Small intestine (tissue), 7 donors: ENCODE measurements at regions not wholly inside any gene's neighbourhood (a gene's known extent, or its start where the extent isn't known, plus 50 kb on each side); places are given as distances from the start of the nearest gene placed in this dataset.
"Not testable (repeated sequence)": the region's sequence is repeated elsewhere in the genome, so short reads cannot be mapped to it uniquely, and the experiment has no call there.

Experiments
- DNase-seq, 2 donors: peaks; one replicate each; pipeline versions ENCODE4 v3.0.0 to v3.0.0-alpha.2; 2013
- FAIRE-seq: peaks from 2 replicates; lab custom pipeline; 2012; peaks lifted over from hg19 to GRCh38; lab: Jason Lieb, UNC
- H3K27ac ChIP-seq, 3 donors: one replicate each; pipeline ENCODE4 v1.5.1; 2013; ENCODE audit warnings: low read length in 2 of 3, mild to moderate bottlenecking in 2 of 3, control low read depth in 1 of 3, inconsistent platforms in 1 of 3, low read depth in 1 of 3, moderate library complexity in 1 of 3
- H3K27me3 ChIP-seq, 3 donors: one replicate each; pipeline ENCODE4 v1.6.1; 2013; ENCODE audit warnings: low read length in 3 of 3, inconsistent platforms in 1 of 3; ENCODE audit not compliant: control insufficient read depth in 3 of 3, insufficient read depth in 3 of 3
- H3K36me3 ChIP-seq, 3 donors: one replicate each; pipeline ENCODE4 v1.6.1; 2013; ENCODE audit warnings: low read length in 3 of 3, inconsistent platforms in 1 of 3, low read depth in 1 of 3, mild to moderate bottlenecking in 1 of 3, moderate library complexity in 1 of 3; ENCODE audit not compliant: control insufficient read depth in 3 of 3, insufficient read depth in 2 of 3
- H3K4me1 ChIP-seq, 3 donors: one replicate each; pipeline ENCODE4 v1.6.1; 2013; ENCODE audit warnings: low read length in 2 of 3, inconsistent platforms in 1 of 3, low read depth in 1 of 3, mild to moderate bottlenecking in 1 of 3, moderate library complexity in 1 of 3; ENCODE audit not compliant: control insufficient read depth in 3 of 3, insufficient read depth in 2 of 3
- H3K4me3 ChIP-seq, 3 donors: one replicate each; pipeline ENCODE4 v1.5.1; 2013; ENCODE audit warnings: low read length in 3 of 3, control low read depth in 1 of 3, inconsistent platforms in 1 of 3, low read depth in 1 of 3, mild to moderate bottlenecking in 1 of 3, moderate library complexity in 1 of 3
- H3K9me3 ChIP-seq, 2 donors: one replicate each; pipeline ENCODE4 v1.6.1; 2013; ENCODE audit warnings: low read depth in 1 of 2, low read length in 1 of 2; ENCODE audit not compliant: control insufficient read depth in 2 of 2, insufficient read depth in 1 of 2
- WGBS, 3 donors: extraction: QIAGEN DNeasy Blood & Tissue Kit; methylation state at CpG; one replicate each; pipeline ENCODE4 v1.1.7; 2013; 5-methylcytosine and 5-hydroxymethylcytosine counted together
- donor health status: healthy with polysubstance abuse.
- donor health status: control.
- donor health status: control.
- donor health status: Bipolar disorder and iron deficiency.
- donor health status: healthy.

DNA sequence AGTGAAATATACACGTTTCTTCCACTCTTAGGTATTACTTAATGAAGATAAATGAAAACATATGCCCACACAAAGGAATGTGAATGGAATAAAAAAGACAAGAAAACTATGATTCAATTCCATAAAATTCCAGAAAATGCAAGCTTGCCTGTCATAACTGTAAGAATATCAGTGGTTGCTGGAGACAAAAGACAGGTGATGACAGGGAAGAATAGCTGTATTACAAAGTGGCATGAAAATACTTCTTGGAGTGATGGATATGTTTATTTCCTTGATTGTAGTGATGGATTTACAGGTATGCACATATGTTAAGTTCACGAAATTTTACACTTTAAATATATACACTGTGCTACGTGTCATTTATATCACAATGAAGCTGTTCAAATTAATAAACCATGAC is 553.3 kb downstream of the HTR1A start:
- no peak for DNase-seq
- H3K27me3 ChIP-seq: no peaks in the 10 kb centered on the region
- no peak overlapping the region for H3K4me3 ChIP-seq
- 49 to 64% (median 54%) methylated on average over 3 of the region's 3 CpGs for WGBS, 3 donors
- H3K27ac ChIP-seq: no peak overlapping the region
- no peaks in the 10 kb centered on the region for H3K9me3 ChIP-seq
- no peaks in the 10 kb centered on the region for H3K4me1 ChIP-seq
- no peak for FAIRE-seq
- no peaks in the 10 kb centered on the region for H3K36me3 ChIP-seq

GRCh38 chr5:63401436-63402046 is 560.7 kb downstream of the HTR1A start:
- no peak overlapping the region for H3K27ac ChIP-seq
- no peaks in the 10 kb centered on the region for H3K4me1 ChIP-seq
- no peak overlapping the region for H3K4me3 ChIP-seq
- WGBS, 3 donors: 42 to 48% (median 45%) methylated on average over 7 of the region's 7 CpGs
- no peak for FAIRE-seq
- no peaks in the 10 kb centered on the region for H3K9me3 ChIP-seq
- H3K27me3 ChIP-seq: no peaks in the 10 kb centered on the region
- H3K36me3 ChIP-seq: no peaks in the 10 kb centered on the region
- peak; percentile 13 to 53 for DNase-seq

DNA sequence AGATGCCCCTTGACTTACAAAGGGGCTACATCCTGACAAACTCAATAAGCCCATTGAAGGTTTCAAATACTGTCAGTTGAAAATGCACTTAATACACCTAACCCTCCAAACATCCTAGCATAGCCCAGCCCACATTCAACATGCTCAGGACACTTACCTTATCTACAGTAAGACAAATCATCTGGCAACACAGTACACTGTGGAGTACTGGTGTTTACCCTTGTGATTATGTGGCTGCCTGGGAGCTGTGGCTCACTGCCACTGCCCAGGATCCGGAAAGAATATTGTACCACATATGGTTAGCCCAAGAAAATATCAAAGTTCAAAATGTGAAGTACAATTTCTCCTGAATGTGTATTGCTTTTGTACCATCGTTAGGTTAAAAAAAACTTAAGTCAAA is 562.2 kb downstream of the HTR1A start:
- Histone ChIP-seq H3K36me3 (no peaks in the 10 kb centered on the region), H3K9me3 (no peaks in the 10 kb centered on the region), H3K4me1 (no peaks in the 10 kb centered on the region), H3K27me3 (no peaks in the 10 kb centered on the region), H3K4me3 (no peak overlapping the region), H3K27ac (no peak overlapping the region)
- DNase-seq (no peak), FAIRE-seq (no peak)
- WGBS, 3 donors: 32 to 60% (median 42%) methylated on average over 2 of the region's 2 CpGs

DNA sequence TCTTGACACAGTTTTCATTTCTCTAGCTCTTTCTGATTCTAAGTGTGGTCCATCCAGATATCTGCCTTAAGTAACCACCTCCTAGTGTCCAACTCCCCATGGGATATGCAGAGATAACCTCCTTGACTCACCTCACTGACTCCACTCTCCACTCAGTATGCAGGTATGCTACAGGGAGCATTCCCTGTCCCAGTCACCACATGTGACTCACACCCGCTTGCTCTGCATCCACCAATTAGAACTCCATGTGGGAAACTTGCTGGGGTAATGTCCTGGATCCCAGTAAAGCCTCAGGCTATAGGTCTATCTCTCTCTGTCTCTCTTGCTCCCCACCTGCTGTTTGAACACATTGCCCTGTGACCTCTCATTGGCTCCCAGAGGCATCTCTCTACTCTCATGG is 563.9 kb downstream of the HTR1A start:
- Histone ChIP-seq H3K9me3 (no peaks in the 10 kb centered on the region), H3K4me3 (no peak overlapping the region), H3K4me1 (no peaks in the 10 kb centered on the region), H3K27me3 (no peaks in the 10 kb centered on the region), H3K36me3 (no peaks in the 10 kb centered on the region), H3K27ac (no peak overlapping the region)
- no peak for DNase-seq
- WGBS, 3 donors: 81 to 86% (median 84%) methylated on average over 1 of the region's 1 CpG
- FAIRE-seq: no peak

DNA sequence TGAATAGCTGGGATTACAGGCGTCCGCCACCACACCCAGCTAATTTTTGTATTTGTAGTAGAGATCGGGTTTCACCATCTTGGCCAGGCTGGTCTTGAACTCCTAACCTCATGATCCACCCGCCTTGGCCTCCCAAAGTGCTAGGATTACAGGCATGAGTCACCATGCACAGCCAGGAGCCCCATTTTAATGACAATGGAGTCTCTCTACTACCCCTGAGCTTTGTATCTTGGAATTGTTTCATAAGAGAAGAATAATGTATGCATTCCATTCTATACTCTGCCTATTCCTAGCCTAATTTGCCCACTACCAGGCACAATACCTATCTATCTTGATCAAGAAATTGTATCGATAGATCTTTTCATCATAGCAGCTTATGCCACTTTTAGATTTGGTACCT is 574.1 kb downstream of the HTR1A start:
- 72 to 88% (median 82%) methylated on average over 5 of the region's 5 CpGs for WGBS, 3 donors
- not testable (repeated sequence) for H3K4me3 ChIP-seq, FAIRE-seq, H3K27me3 ChIP-seq, H3K36me3 ChIP-seq, H3K27ac ChIP-seq, H3K9me3 ChIP-seq, H3K4me1 ChIP-seq, DNase-seq

DNA sequence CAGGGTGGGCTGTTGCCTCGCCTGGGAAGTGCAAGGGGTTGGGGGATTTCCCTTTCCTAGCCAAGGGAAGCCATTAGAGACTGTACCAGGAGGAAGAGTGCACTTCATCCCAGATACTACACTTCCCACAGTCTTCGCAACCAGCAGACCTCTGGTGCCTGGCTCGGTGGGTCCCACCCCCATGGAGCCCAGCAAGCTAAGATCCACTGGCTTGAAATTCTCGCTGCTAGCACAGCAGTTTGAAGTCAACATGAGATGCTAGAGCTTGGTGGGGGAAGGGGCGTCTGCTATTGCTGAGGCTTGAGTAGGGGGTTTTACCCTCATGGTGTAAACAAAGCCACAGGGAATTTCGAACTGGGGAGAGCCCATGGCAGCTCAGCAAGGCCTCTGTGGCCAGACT is 586.4 kb downstream of the HTR1A start:
- no peak for DNase-seq
- H3K27me3 ChIP-seq: no peaks in the 10 kb centered on the region
- H3K36me3 ChIP-seq: no peaks in the 10 kb centered on the region
- no peak overlapping the region for H3K4me3 ChIP-seq
- no peaks in the 10 kb centered on the region for H3K9me3 ChIP-seq
- FAIRE-seq: no peak
- H3K27ac ChIP-seq: no peak overlapping the region
- H3K4me1 ChIP-seq: no peaks in the 10 kb centered on the region
- WGBS, 3 donors: 46 to 59% (median 53%) methylated on average over 6 of the region's 6 CpGs

DNA sequence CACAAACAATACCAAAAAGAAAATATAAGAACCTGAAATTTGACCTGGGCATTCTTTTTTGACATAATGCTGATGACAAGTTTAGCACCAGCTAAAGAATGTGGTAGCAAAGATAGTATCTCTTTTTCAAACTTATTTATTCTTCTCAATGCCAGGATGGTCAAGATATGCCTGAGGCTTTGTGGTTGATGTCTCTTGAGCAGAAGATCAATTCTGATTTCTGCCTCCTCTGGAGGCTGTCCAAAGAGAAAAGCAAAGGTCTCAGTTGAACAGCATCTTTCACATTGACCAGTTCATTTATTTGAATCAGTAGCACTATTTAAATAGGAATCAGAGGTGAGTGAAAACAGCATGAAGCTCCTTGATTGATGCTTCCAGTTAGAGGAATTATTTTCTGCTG is 588.2 kb downstream of the HTR1A start:
- no peaks in the 10 kb centered on the region for H3K27me3 ChIP-seq
- H3K36me3 ChIP-seq: no peaks in the 10 kb centered on the region
- H3K27ac ChIP-seq: no peak overlapping the region
- H3K4me3 ChIP-seq: no peak overlapping the region
- FAIRE-seq: no peak
- DNase-seq: no peak
- no peaks in the 10 kb centered on the region for H3K4me1 ChIP-seq
- no peaks in the 10 kb centered on the region for H3K9me3 ChIP-seq

DNA sequence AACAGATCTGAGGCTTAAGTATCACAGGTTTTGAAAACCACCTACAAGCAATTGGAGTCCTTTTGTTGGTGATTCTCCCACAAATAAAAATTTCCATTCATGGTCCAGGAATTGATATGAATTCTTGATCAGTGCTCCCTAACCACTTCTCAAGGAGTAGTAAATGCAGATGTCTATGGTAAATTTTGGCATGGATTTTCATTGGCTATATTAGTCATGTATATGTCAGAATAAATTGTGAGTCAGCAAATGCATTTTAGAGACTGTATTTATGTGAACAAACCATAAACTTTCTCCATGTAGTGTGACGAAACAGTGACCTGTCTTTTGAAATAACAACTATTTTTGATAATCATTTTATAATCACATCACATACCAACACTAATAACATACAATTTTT is 611.1 kb downstream of the HTR1A start:
- FAIRE-seq: no peak
- DNase-seq: no peak
- 31 to 73% (median 68%) methylated on average over 1 of the region's 1 CpG for WGBS, 3 donors

DNA sequence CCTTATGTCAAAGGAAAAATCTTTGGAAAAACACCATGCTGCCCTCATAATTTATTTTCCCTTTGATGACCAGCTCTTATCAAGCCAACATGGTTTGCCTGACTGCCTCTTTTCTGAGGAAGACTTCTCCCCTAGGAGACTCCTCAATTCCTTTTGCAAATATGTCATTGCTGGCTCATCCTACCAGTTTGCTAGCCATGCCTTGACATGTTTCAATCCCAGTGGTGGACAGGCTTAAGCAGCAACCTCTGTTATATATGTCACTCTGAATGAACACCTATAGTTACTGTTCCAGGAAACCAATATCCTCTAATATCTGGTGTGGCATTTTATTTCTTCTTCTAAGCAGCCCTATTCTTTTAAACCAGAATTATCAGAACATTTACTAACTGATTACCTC is 615.8 kb downstream of the HTR1A start:
- Histone ChIP-seq H3K4me1 (no peaks in the 10 kb centered on the region), H3K9me3 (no peaks in the 10 kb centered on the region), H3K4me3 (no peak overlapping the region), H3K36me3 (no peaks in the 10 kb centered on the region), H3K27me3 (no peaks in the 10 kb centered on the region), H3K27ac (no peak overlapping the region)
- DNase-seq (no peak), FAIRE-seq (no peak)

More for the DNA sequence above, 611.1 kb downstream of the HTR1A start:
- H3K4me1 ChIP-seq: no peaks in the 10 kb centered on the region
- no peaks in the 10 kb centered on the region for H3K27me3 ChIP-seq
- H3K36me3 ChIP-seq: no peaks in the 10 kb centered on the region
- no peak overlapping the region for H3K27ac ChIP-seq
- no peaks in the 10 kb centered on the region for H3K9me3 ChIP-seq
- H3K4me3 ChIP-seq: no peak overlapping the region
